Peyer's patch (tissue), 4 donors: ENCODE measurements at regions not wholly inside any gene's neighbourhood (a gene's known extent, or its start where the extent isn't known, plus 50 kb on each side); places are given as distances from the start of the nearest gene placed in this dataset.

ENCODE experiments used
- POLR2A ChIP-seq, 2 donors: fragments of 450-650 bp; IDR thresholded peaks; one replicate each; pipeline ENCODE4 v1.5.1; 2017; ENCODE audit warnings: antibody characterized with exemption in 2 of 2, mild to moderate bottlenecking in 2 of 2, moderate library complexity in 2 of 2
- TF ChIP-seq, protein P1 (sequence below), 6 experiments: fragments of 450-650 bp in 4 of 6; fragments of 200-600 bp in 2 of 6; sonication (generic) in 1 of 6; IDR thresholded peaks; one replicate each; pipeline ENCODE4 v1.5.1; 2017 to 2019; ENCODE audit warnings: antibody characterized with exemption in 6 of 6, mild to moderate bottlenecking in 3 of 6, moderate library complexity in 1 of 6

DNA sequence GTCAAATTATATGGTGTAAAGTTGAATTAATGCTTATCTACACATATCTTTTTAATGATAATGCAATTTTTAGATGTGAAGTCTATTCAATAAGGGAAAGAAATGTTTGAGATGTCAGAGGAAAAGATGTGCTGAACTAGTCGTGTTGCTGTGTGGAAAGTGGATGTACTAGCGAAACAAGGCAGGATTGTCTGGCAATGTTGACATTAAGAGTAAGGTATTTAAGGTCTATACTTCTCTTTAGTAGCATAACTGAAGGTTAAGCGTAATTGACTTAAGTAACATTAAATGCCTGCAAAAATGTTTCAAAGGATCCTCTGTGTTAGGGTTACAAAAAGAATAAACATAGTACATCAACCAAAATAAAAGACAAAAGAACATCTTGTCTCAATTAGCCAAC is 787.3 kb upstream of the KLHL1 start:
- TF ChIP-seq, protein P1, sequence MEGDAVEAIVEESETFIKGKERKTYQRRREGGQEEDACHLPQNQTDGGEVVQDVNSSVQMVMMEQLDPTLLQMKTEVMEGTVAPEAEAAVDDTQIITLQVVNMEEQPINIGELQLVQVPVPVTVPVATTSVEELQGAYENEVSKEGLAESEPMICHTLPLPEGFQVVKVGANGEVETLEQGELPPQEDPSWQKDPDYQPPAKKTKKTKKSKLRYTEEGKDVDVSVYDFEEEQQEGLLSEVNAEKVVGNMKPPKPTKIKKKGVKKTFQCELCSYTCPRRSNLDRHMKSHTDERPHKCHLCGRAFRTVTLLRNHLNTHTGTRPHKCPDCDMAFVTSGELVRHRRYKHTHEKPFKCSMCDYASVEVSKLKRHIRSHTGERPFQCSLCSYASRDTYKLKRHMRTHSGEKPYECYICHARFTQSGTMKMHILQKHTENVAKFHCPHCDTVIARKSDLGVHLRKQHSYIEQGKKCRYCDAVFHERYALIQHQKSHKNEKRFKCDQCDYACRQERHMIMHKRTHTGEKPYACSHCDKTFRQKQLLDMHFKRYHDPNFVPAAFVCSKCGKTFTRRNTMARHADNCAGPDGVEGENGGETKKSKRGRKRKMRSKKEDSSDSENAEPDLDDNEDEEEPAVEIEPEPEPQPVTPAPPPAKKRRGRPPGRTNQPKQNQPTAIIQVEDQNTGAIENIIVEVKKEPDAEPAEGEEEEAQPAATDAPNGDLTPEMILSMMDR (IDR thresholded peaks at IDR 0.05) = no peak
- no peak for TF ChIP-seq POLR2A (IDR thresholded peaks at IDR 0.05)
